Neural cell (in vitro differentiated cells): ENCODE measurements at regions not wholly inside any gene's neighbourhood (a gene's known extent, or its start where the extent isn't known, plus 50 kb on each side); places are given as distances from the start of the nearest gene placed in this dataset.

Experiments
- CTCF ChIP-seq: fragments of 450-650 bp; IDR thresholded peaks from 2 replicates; pipeline ENCODE4 v1.5.1; 2014; ENCODE audit warnings: antibody characterized with exemption, mild to moderate bottlenecking, moderate library complexity; ENCODE audit not compliant: poor library complexity, severe bottlenecking
- EZH2 ChIP-seq: fragments of 200-600, 300-800 bp; shearing (Covaris generic), sonication (generic); IDR thresholded peaks from 2 replicates; pipeline ENCODE4 v1.6.1; 2014; ENCODE audit warnings: antibody characterized with exemption, low read length, borderline replicate concordance, mild to moderate bottlenecking; ENCODE audit not compliant: insufficient read depth, poor library complexity, severe bottlenecking
- MXI1 ChIP-seq: fragments of 450-650 bp; conservative IDR thresholded peaks from 2 replicates; pipeline ENCODE4 v1.6.1; 2014; ENCODE audit warnings: antibody characterized with exemption, mild to moderate bottlenecking; ENCODE audit not compliant: poor library complexity, severe bottlenecking
- RAD21 ChIP-seq: fragments of 450-650 bp; conservative IDR thresholded peaks from 2 replicates; pipeline ENCODE4 v1.6.1; 2014; ENCODE audit warnings: antibody characterized with exemption, mild to moderate bottlenecking, moderate library complexity
- REST ChIP-seq: IDR thresholded peaks from 2 replicates; pipeline ENCODE4 v1.6.1; 2012; ENCODE audit warnings: borderline replicate concordance
- TAF1 ChIP-seq: IDR thresholded peaks from 2 replicates; pipeline ENCODE4 v1.6.1; 2012; ENCODE audit warnings: low read depth

GRCh38 chr2:226308323-226308680 is 491.3 kb downstream of the IRS1 start:
- TF ChIP-seq CTCF (no peak), EZH2 (no peak), REST (no peak), RAD21 (no peak), TAF1 (no peak), MXI1 (no peak)
